ENCODE measurements at regions not wholly inside any gene's neighbourhood (a gene's known extent, or its start where the extent isn't known, plus 50 kb on each side); places are given as distances from the start of the nearest gene placed in this dataset.

DNA sequence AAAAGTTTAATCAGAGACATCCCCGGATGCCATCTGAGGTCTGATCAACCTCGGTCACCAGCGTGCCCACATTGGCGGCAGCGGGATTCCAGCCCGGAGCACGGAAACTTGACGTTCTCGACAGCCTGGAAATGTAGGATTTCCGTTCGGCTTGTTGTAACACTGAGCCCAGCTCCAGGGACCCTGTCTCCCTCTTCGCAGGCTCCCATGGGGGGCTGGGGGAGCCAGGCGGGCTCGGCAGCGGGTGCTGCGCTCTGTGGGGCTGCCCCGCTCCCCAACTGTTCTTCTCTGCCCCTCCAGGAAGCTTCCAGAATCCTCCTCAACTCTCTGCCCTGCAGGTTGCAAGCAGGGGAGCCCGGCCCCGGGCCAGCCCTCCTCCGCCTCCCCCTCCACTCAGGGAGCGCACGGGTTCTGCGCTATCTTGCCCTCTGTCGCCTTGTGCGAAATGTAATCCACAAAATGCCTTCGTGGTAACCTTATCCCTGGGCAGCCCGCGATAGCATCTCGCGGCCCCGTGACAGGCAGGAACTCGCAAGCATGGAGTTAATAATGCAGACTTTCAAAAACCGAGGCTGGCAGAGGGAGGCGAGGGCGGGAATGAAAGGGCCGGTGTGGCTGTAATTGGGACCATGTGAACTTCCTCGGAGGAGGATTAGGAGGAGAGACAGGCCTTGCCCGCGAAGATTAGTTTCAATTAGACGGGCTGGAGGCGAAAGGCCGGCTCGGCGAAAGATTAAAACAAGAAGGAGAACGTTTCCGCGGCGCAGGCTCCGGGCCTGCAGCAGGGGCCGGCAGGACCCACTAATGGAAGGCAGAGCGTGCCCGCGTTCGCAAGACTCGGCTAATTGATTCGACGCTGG is 53.9 kb upstream of the TTC34 start:
- ATAC-seq (ENCODE audit: low read depth) (no peak), DNase-seq (no peak)
- Histone ChIP-seq H2BK20ac (ENCODE audit: low read depth, low read length) (no peak overlapping the region), H3K23ac (ENCODE audit: low read depth, low read length) (no peak overlapping the region), H2AFZ (replicated peaks; ENCODE audit: low read length, poor library complexity) (no peak overlapping the region), H2BK15ac (ENCODE audit: low read depth, low read length) (no peak overlapping the region), H3K9me1 (ENCODE audit: insufficient read depth, low read length) (no peaks in the 10 kb centered on the region), H3K9ac (ENCODE audit: low read depth, low read length) (no peak overlapping the region), H2BK120ac (ENCODE audit: low read depth, low read length) (no peak overlapping the region), H3K79me1 (ENCODE audit: low read depth in 1 of 2, low read length in 2 of 2) (no peaks in the 10 kb centered on the region), H4K20me1 (ENCODE audit: insufficient read depth, low read length) (no peaks in the 10 kb centered on the region), H4K91ac (ENCODE audit: insufficient read depth, low read depth, low read length) (no peak overlapping the region), H3K4me2 (ENCODE audit: low read depth, low read length) (no peak overlapping the region), H3K36me3 (ENCODE audit: control insufficient read depth, insufficient read depth, low read length) (no peaks in the 10 kb centered on the region), H3K27me3 (ENCODE audit: control insufficient read depth, insufficient read depth, low read length) (no peaks in the 10 kb centered on the region), H4K8ac (ENCODE audit: low read depth in 2 of 2, low read length in 2 of 2) (no peak overlapping the region), H3K18ac (ENCODE audit: low read depth, low read length) (no peak overlapping the region), H2AK9ac (replicated peaks; ENCODE audit: low read depth, low read length, poor library complexity) (no peak overlapping the region), H3K56ac (ENCODE audit: extremely low read depth, insufficient read depth, low read length) (no peak overlapping the region), H2AK5ac (ENCODE audit: low read depth, low read length) (no peak overlapping the region), H3K4me3 (ENCODE audit: insufficient read depth, low read depth, low read length) (no peak overlapping the region), H4K5ac (ENCODE audit: low read depth, low read length) (no peak overlapping the region), H3K14ac (replicated peaks; ENCODE audit: low read depth, low read length) (no peak overlapping the region), H3K4me1 (ENCODE audit: control insufficient read depth, insufficient read depth, low read length) (no peaks in the 10 kb centered on the region), H3K27ac (ENCODE audit: insufficient read depth, low read length) (no peak overlapping the region), H2BK5ac (ENCODE audit: low read depth, low read length, poor library complexity, severe bottlenecking) (no peak overlapping the region), H3K9me3 (ENCODE audit: control insufficient read depth, insufficient read depth, low read length) (peaks cover 48% of the 10 kb centered on the region), H3K4ac (ENCODE audit: low read depth, low read length) (no peak overlapping the region)
- dilution Hi-C loops (cut with HindIII; ENCODE audit: low sequenced_read_pairs, unreplicated experiment): no loop called here
- ChIA-PET POLR2A (ENCODE audit: unreplicated experiment) (no interaction called here), CTCF (no interaction called here)
- TF ChIP-seq SMC3 (IDR thresholded peaks at IDR 0.05; ENCODE audit: low read depth, low read length): no peak
- no peak for TF ChIP-seq MAFK (IDR thresholded peaks at IDR 0.05; ENCODE audit: low read depth, low read length)
- TF ChIP-seq, protein P1, sequence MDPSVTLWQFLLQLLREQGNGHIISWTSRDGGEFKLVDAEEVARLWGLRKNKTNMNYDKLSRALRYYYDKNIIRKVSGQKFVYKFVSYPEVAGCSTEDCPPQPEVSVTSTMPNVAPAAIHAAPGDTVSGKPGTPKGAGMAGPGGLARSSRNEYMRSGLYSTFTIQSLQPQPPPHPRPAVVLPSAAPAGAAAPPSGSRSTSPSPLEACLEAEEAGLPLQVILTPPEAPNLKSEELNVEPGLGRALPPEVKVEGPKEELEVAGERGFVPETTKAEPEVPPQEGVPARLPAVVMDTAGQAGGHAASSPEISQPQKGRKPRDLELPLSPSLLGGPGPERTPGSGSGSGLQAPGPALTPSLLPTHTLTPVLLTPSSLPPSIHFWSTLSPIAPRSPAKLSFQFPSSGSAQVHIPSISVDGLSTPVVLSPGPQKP (IDR thresholded peaks at IDR 0.05; ENCODE audit: borderline replicate concordance, low read depth, low read length): no peak
- in situ Hi-C loops (cut with MboI; ENCODE audit: low sequenced_read_pairs): no loop called here
- BruUV-seq (replicated peaks): no TSS peak
- intact Hi-C loops (cut with micrococcal nuclease): no loop called here
- WGBS, 2 experiments (ENCODE audit: extremely low coverage in 2 of 2, insufficient read length in 1 of 2): 51% methylated on average over 17 of the region's 57 CpGs; no CpG with 5 or more reads in 1 of the 2 experiments

Measured in IMR-90 (cell line).